NCI-H345 treated with DMSO at 0.1 percent for 48 hours (cell line): ENCODE measurements at regions not wholly inside any gene's neighbourhood (a gene's known extent, or its start where the extent isn't known, plus 50 kb on each side); places are given as distances from the start of the nearest gene placed in this dataset.

ENCODE experiments used
- DNase-seq: peaks from one replicate; lab custom pipeline; 2025; ENCODE audit not compliant: unreplicated experiment; lab: John Stamatoyannopoulos, UW

GRCh38 chr9:38164659-38165221 is 95.7 kb upstream of the SHB start:
- DNase-seq = no peak

- no peak for DNase-seq
Observed at GRCh38 chr9:38163518-38163917, 94.5 kb upstream of the SHB start.

- no peak for DNase-seq
Observed at GRCh38 chr9:38162332-38163211, 93.5 kb upstream of the SHB start.

GRCh38 chr9:38160613-38161215 is 91.7 kb upstream of the SHB start:
- DNase-seq = no peak

GRCh38 chr9:38159599-38159998 is 90.6 kb upstream of the SHB start:
- DNase-seq = no peak

GRCh38 chr9:38158628-38159027 is 89.6 kb upstream of the SHB start:
- DNase-seq = no peak

GRCh38 chr9:38157711-38158110 is 88.7 kb upstream of the SHB start:
- no peak for DNase-seq

GRCh38 chr9:38154501-38155421 is 85.7 kb upstream of the SHB start:
- DNase-seq = no peak

GRCh38 chr9:38153910-38154291 is 84.9 kb upstream of the SHB start:
- DNase-seq = no peak

GRCh38 chr9:38153152-38153909 is 84.3 kb upstream of the SHB start:
- no peak for DNase-seq

GRCh38 chr9:38149647-38150046 is 80.6 kb upstream of the SHB start:
- DNase-seq = no peak

- no peak for DNase-seq
Observed at GRCh38 chr9:38146844-38147243, 77.8 kb upstream of the SHB start.

GRCh38 chr9:38145526-38146053 is 76.6 kb upstream of the SHB start:
- no peak for DNase-seq

- no peak for DNase-seq
Observed at GRCh38 chr9:38144421-38144820, 75.4 kb upstream of the SHB start.

- DNase-seq = no peak
Observed at GRCh38 chr9:38141746-38142591, 72.9 kb upstream of the SHB start.

- no peak for DNase-seq
Observed at GRCh38 chr9:38138276-38138675, 69.2 kb upstream of the SHB start.

- no peak for DNase-seq
Observed at GRCh38 chr9:38137342-38137741, 68.3 kb upstream of the SHB start.

- DNase-seq = no peak
Observed at GRCh38 chr9:38136386-38136785, 67.4 kb upstream of the SHB start.

- peak; percentile 14 for DNase-seq
Observed at GRCh38 chr9:38134611-38135237, 65.7 kb upstream of the SHB start.
